ENCODE measurements at regions not wholly inside any gene's neighbourhood (a gene's known extent, or its start where the extent isn't known, plus 50 kb on each side); places are given as distances from the start of the nearest gene placed in this dataset.

- intact Hi-C loops (cut with DNase I; ENCODE audit: low total_unique reads): no loop called here
- Histone ChIP-seq H3K9me3 (no peaks in the 10 kb centered on the region), H3K4me1 (no peaks in the 10 kb centered on the region), H3K27ac (no peak overlapping the region), H3K36me3 (no peaks in the 10 kb centered on the region), H3K27me3 (no peaks in the 10 kb centered on the region), H3K4me3 (no peak overlapping the region)
- ATAC-seq (no peak), DNase-seq (no peak)
- in situ Hi-C loops (cut with MboI; ENCODE audit: low sequenced_read_pairs in 4 of 4): loop anchor here in 1 of 4 donors (25.0 kb wide), 1 partner anchor 229 kb away; no protein-coding TSS in a partner anchor
- no peak for TF ChIP-seq POLR2A (IDR thresholded peaks at IDR 0.05)
- no peak for TF ChIP-seq CTCF (IDR thresholded peaks at IDR 0.05 in 4 of 5, conservative IDR thresholded peaks at IDR 0.05 in 1 of 5)
Measured at GRCh38 chr3:81908561-81908960, 147.1 kb upstream of the GBE1 start.

- Histone ChIP-seq H3K27ac (no peak overlapping the region), H3K27me3 (no peaks in the 10 kb centered on the region), H3K4me3 (no peak overlapping the region), H3K9me3 (no peaks in the 10 kb centered on the region), H3K4me1 (no peaks in the 10 kb centered on the region), H3K36me3 (no peaks in the 10 kb centered on the region)
- intact Hi-C loops (cut with DNase I; ENCODE audit: low total_unique reads) (no loop called here), in situ Hi-C loops (cut with MboI; ENCODE audit: low sequenced_read_pairs in 4 of 4) (no loop called here)
- TF ChIP-seq CTCF (IDR thresholded peaks at IDR 0.05 in 4 of 5, conservative IDR thresholded peaks at IDR 0.05 in 1 of 5): no peak
- no peak for TF ChIP-seq POLR2A (IDR thresholded peaks at IDR 0.05)
- DNase-seq (no peak), ATAC-seq (no peak)
Measured at GRCh38 chr3:81898336-81898735, 136.9 kb upstream of the GBE1 start.

GRCh38 chr3:81894598-81894997 lies 133.2 kb upstream of the GBE1 start:
- H3K36me3 ChIP-seq: no peaks in the 10 kb centered on the region
- intact Hi-C loops (cut with DNase I; ENCODE audit: low total_unique reads) (no loop called here), in situ Hi-C loops (cut with MboI; ENCODE audit: low sequenced_read_pairs in 4 of 4) (no loop called here)
- no peak overlapping the region for H3K27ac ChIP-seq
- no peak for ATAC-seq
- TF ChIP-seq POLR2A (IDR thresholded peaks at IDR 0.05) (no peak), CTCF (IDR thresholded peaks at IDR 0.05 in 4 of 5, conservative IDR thresholded peaks at IDR 0.05 in 1 of 5) (no peak)
- peaks cover 0 to 7% of the 10 kb centered on the region in 2 donors for H3K4me1 ChIP-seq
- no peaks in the 10 kb centered on the region for H3K27me3 ChIP-seq
- no peak overlapping the region for H3K4me3 ChIP-seq
- no peak for DNase-seq
- H3K9me3 ChIP-seq: no peaks in the 10 kb centered on the region

GRCh38 chr3:81891055-81891895 lies 129.8 kb upstream of the GBE1 start:
- Histone ChIP-seq H3K9me3 (no peaks in the 10 kb centered on the region), H3K4me1 (peaks cover 10 to 13% of the 10 kb centered on the region in 2 donors), H3K36me3 (no peaks in the 10 kb centered on the region), H3K27ac (no peak overlapping the region), H3K4me3 (no peak overlapping the region), H3K27me3 (no peaks in the 10 kb centered on the region)
- in situ Hi-C loops (cut with MboI; ENCODE audit: low sequenced_read_pairs in 4 of 4) (no loop called here), intact Hi-C loops (cut with DNase I; ENCODE audit: low total_unique reads) (no loop called here)
- ATAC-seq (no peak), DNase-seq (no peak)
- TF ChIP-seq CTCF (IDR thresholded peaks at IDR 0.05 in 4 of 5, conservative IDR thresholded peaks at IDR 0.05 in 1 of 5) (no peak), POLR2A (IDR thresholded peaks at IDR 0.05) (no peak)
